GM12873 (cell line): ENCODE measurements at regions not wholly inside any gene's neighbourhood (a gene's known extent, or its start where the extent isn't known, plus 50 kb on each side); places are given as distances from the start of the nearest gene placed in this dataset.

Experiments
- TF ChIP-seq, protein P1 (sequence below): IDR thresholded peaks from 2 replicates; pipeline ENCODE4 v1.5.1; 2012; ENCODE audit warnings: low read depth, mild to moderate bottlenecking, moderate library complexity, low read length, control low read depth; ENCODE audit not compliant: insufficient read depth; ENCODE audit errors: missing control alignments

DNA sequence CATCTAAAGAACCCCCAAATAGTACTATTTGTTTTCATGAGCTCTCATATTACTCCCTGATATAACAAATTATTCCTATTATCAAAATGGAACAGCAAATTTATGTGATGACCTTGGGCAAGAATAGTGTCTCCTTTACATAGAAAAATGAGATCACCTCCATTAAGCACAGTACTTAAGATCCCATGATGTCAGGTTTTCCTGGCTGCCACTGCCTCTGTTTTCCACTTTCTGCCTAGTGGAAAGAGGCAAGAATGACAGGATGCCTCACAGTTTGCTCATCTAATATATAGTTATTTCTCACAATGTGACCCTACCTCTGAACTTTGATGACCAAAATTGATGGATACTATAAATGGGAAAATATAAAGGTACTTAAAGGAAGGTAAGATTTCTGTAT is 260.1 kb upstream of the SGK1 start:
- TF ChIP-seq, protein P1, sequence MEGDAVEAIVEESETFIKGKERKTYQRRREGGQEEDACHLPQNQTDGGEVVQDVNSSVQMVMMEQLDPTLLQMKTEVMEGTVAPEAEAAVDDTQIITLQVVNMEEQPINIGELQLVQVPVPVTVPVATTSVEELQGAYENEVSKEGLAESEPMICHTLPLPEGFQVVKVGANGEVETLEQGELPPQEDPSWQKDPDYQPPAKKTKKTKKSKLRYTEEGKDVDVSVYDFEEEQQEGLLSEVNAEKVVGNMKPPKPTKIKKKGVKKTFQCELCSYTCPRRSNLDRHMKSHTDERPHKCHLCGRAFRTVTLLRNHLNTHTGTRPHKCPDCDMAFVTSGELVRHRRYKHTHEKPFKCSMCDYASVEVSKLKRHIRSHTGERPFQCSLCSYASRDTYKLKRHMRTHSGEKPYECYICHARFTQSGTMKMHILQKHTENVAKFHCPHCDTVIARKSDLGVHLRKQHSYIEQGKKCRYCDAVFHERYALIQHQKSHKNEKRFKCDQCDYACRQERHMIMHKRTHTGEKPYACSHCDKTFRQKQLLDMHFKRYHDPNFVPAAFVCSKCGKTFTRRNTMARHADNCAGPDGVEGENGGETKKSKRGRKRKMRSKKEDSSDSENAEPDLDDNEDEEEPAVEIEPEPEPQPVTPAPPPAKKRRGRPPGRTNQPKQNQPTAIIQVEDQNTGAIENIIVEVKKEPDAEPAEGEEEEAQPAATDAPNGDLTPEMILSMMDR, result no peak

DNA sequence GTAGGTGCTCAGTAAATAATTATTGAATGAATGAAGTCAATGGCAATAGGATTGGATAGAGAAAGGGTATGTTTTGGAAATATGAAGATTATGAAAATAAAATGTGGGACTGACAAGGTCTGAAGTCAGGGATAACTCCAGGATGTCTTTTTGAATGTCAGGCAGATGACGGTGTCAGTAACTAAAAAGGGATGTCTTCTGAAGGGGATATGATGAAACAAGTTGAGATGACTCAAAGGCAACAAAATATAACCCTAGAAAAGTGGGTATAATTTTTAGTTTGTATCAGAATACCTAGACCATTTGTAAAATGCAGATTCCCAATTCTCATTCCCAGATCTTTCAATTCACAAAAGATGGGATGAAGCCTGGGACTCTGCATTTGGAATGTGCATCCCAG is 257.3 kb upstream of the SGK1 start:
- TF ChIP-seq, protein P1, result no peak

DNA sequence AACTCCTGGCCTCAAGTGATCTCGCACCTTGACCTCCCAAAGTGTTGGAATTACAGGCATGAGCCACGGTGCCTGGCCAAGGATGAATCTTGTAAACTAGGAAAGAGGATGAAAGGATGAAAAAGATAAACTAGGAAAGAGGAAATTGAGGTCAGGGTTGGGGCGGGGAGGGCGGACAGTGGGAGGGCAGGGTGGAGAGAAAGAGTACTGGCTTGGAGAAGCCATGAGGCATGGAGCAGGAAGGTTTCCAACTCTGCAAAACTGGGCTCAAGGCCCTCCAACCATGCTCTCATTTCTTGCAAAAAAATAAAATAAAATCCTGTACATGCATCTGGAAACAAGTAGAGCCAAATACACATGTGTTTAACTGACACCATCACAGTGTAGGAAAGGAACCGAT is 256.6 kb upstream of the SGK1 start:
- TF ChIP-seq, protein P1, result no peak

DNA sequence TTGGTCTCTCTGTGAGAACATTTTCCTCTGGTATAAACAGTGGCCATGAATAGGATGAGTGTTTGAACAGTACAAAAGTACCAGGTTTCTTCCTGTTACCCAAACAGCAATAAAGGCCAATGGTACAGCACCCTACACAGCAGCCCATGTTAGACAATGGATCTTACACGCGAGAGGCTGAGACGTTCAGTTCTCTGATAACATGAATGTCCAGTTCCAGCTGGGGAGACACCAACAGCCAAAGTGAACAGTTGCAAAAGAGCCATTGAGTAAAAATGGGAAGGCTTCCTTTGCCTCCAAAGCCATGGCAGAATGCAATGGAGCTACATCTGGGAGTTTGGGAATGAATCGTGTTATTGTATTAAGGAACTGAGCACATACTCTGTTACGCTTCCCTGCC is 246.8 kb upstream of the SGK1 start:
- TF ChIP-seq, protein P1, result no peak

DNA sequence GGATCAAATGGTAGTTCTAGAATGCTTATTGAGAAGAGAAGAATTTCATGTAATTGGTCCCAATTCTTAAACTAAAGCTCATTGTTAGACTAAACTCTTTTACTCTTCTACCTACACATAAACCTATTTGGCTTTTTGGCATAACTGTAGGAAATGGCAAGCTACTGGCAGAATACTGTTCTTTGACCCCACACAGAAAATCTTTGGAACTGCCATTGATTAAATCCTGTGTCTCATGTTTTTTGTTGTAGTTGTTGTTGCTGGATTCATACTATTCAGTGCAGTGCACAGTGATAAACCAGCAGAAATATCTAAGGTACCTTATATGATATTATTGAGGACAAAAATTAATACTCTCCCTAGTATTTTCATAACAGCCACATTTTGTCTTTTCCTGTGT is 242.1 kb upstream of the SGK1 start:
- TF ChIP-seq, protein P1, result no peak

DNA sequence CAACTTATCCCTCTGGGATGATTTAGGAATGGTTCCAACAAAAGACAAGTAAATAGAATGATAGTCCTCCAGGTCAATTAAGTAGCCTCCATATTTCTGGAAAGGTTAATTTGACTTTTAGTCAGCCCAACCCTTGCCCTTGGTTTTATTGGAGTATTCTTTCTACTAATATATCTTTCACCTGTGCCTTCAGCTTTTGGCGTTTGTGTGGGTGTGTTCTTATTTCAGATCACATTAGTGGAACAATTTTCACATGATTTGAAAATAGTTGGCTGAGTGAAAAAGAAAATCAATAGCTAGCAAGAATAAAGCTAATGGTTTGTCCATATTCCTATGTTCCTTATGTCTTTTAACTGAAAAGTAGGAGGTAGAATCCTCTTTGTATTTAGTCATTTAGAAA is 239.6 kb upstream of the SGK1 start:
- TF ChIP-seq, protein P1, result no peak

DNA sequence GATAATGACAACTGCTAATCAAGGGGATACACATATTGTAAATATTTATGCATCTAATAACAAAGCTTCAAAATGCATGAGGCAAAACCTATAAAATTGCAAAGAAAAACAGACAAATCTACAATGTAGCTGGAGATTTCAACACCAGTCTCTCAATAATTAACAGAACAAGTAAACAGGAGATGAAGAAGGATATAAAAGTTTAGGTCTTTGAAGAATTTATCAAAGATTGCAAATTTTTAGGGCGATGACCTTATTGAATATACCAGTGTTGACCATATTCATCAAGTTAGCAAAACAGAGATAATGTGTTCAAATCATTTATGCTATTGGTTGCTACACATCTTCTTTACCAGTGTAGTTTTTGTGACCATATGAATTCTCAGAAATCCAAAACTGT is 237.8 kb upstream of the SGK1 start:
- TF ChIP-seq, protein P1, result no peak

DNA sequence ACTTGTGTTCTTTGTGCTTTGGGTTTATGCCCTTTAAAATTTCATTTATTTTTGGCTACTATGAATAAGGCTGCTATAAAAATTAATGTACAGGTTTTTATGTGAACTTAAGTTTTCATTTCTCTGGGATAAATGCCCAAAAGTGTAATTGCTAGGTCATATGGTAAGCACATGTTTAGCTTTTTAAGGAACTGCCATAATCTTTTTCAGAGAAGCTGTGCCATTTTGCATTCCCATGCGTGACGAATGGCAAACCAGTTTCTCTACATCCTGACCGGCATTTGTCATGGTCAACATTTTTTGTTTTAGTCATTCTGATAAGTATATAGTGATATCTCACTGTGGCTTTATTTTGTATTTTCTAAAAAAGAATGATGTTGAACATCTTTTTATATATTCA is 236.0 kb upstream of the SGK1 start:
- TF ChIP-seq, protein P1, result no peak
